ENCODE measurements at regions not wholly inside any gene's neighbourhood (a gene's known extent, or its start where the extent isn't known, plus 50 kb on each side); places are given as distances from the start of the nearest gene placed in this dataset.

DNA sequence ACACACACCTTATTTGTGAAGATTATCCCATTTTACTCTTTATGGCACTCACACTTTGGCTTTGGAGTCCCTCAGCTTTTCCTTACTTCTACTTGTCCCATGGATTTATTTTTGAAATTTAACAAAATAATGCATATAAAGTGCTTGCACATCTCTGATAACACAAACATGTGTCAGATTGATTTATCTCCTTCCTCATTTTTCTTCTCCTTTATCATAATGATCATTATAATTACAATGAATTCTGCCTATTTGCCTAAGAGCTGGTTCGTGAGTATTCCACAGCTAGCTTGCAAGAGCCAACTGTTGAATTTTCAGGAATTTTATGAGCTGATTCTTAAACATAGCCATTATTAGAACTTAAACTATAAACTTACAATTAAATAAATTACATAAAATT, 347.7 kb downstream of the CHSY3 start:
- DNase-seq (ENCODE audit: low read depth): no peak

DNA sequence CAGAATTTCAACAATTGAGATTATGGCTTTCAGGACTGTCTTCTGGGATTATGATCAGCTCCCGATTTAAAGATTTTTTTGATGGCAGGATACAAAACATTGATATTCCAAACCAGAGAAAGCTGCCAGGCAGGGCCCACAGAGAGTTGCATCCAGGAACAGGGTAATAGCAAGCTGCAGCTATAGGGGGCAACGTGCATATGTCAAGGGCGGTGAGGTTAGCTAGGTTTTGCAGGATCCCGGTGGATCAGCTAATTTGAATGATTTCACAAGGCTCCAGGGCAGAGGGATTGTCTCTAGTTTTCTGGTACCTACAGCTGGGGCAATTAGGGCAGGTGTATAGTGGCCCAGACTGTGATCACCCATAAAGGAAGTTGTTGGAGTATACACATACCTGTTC, 339.4 kb downstream of the CHSY3 start:
- DNase-seq (ENCODE audit: low read depth): no peak

DNA sequence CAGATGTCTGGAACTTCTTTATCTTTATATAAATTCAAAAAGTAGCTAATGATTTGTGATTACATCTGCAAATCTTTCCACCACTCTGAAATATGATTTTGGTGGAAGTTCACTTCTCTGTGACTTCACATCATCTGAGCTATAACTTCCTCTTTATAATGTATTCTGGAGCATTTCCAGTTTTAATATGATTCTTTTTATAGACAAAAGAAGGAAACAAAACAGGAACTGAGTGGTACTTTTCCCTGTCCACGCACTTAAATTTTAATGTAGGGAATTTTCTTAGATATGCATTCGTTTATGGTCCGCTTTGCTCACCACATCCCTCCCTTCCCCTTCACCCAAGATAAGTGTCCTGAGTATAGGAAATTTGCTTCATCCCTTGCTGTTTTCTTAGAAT, 333.5 kb downstream of the CHSY3 start:
- no peak for DNase-seq (ENCODE audit: low read depth)

All from GM04504 (cell line).